Embryonic facial prominence (tissue), 1 donor: ENCODE measurements at regions not wholly inside any gene's neighbourhood (a gene's known extent, or its start where the extent isn't known, plus 50 kb on each side); places are given as distances from the start of the nearest gene placed in this dataset.

ENCODE experiments used
- DNase-seq: peaks from one replicate; pipeline ENCODE4 v3.0.0-alpha.2; 2016; ENCODE audit errors: extremely low spot score

GRCh38 chr3:56985460-56985859 lies 75.0 kb upstream of the SPATA12 start:
- DNase-seq: no peak

- DNase-seq: no peak
Measured at GRCh38 chr3:56983427-56983826, 77.0 kb upstream of the SPATA12 start.

GRCh38 chr3:56981445-56982230 lies 78.8 kb upstream of the SPATA12 start:
- DNase-seq: no peak

- DNase-seq: no peak
Measured at GRCh38 chr3:56980798-56981390, 79.6 kb upstream of the SPATA12 start.

GRCh38 chr3:56980243-56980642 lies 80.2 kb upstream of the SPATA12 start:
- DNase-seq: no peak

- no peak for DNase-seq
Measured at GRCh38 chr3:56979791-56980190, 80.7 kb upstream of the SPATA12 start.

- no peak for DNase-seq
Measured at GRCh38 chr3:56977561-56977889, 82.9 kb upstream of the SPATA12 start.

GRCh38 chr3:56976651-56977560 lies 83.6 kb upstream of the SPATA12 start:
- DNase-seq: no peak

- no peak for DNase-seq
Measured at GRCh38 chr3:56975567-56975966, 84.9 kb upstream of the SPATA12 start.

- no peak for DNase-seq
Measured at GRCh38 chr3:56974247-56974930, 86.1 kb upstream of the SPATA12 start.

GRCh38 chr3:56971816-56972215 lies 88.6 kb upstream of the SPATA12 start:
- no peak for DNase-seq

- no peak for DNase-seq
Measured at GRCh38 chr3:56971261-56971660, 89.2 kb upstream of the SPATA12 start.

- DNase-seq: no peak
Measured at GRCh38 chr3:56970461-56970879, 90.0 kb upstream of the SPATA12 start.

- no peak for DNase-seq
Measured at GRCh38 chr3:56969851-56970250, 90.6 kb upstream of the SPATA12 start.

- DNase-seq: no peak
Measured at GRCh38 chr3:56966509-56966908, 94.0 kb upstream of the SPATA12 start.

- DNase-seq: no peak
Measured at GRCh38 chr3:56966104-56966503, 94.4 kb upstream of the SPATA12 start.

GRCh38 chr3:56962922-56963321 lies 97.5 kb upstream of the SPATA12 start:
- no peak for DNase-seq

GRCh38 chr3:56962206-56962605 lies 98.3 kb upstream of the SPATA12 start:
- no peak for DNase-seq

- no peak for DNase-seq
Measured at GRCh38 chr3:56960234-56960917, 100.1 kb upstream of the SPATA12 start.

- DNase-seq: no peak
Measured at GRCh38 chr3:56958879-56959278, 101.6 kb upstream of the SPATA12 start.

- no peak for DNase-seq
Measured at GRCh38 chr3:56957522-56957921, 102.9 kb upstream of the SPATA12 start.
